Stomach smooth muscle (tissue), 2 donors: ENCODE measurements at regions not wholly inside any gene's neighbourhood (a gene's known extent, or its start where the extent isn't known, plus 50 kb on each side); places are given as distances from the start of the nearest gene placed in this dataset.

Source experiments
- H3K27ac ChIP-seq: one replicate; pipeline ENCODE4 v1.7.0; 2013; ENCODE audit warnings: mild to moderate bottlenecking, low read length, inconsistent platforms
- H3K27me3 ChIP-seq, 2 donors: one replicate each; pipeline ENCODE4 v1.7.0; 2013; ENCODE audit warnings: low read length in 2 of 2; ENCODE audit not compliant: insufficient read depth in 2 of 2, control insufficient read depth in 1 of 2
- H3K36me3 ChIP-seq, 2 donors: one replicate each; pipeline ENCODE4 v1.7.0; 2013; ENCODE audit warnings: low read length in 2 of 2; ENCODE audit not compliant: control insufficient read depth in 2 of 2, insufficient read depth in 2 of 2
- H3K4me1 ChIP-seq: one replicate; pipeline ENCODE4 v1.7.0; 2013; ENCODE audit warnings: low read length; ENCODE audit not compliant: control insufficient read depth, insufficient read depth
- H3K4me3 ChIP-seq, 2 donors: one replicate each; pipeline ENCODE4 v1.7.0; 2013; ENCODE audit warnings: low read length in 2 of 2
- H3K9ac ChIP-seq, 2 donors: one replicate each; pipeline ENCODE4 v1.7.0; 2013; ENCODE audit warnings: low read length in 2 of 2, mild to moderate bottlenecking in 1 of 2
- H3K9me3 ChIP-seq, 2 donors: one replicate each; pipeline ENCODE4 v1.7.0; 2013; ENCODE audit warnings: low read length in 2 of 2; ENCODE audit not compliant: control insufficient read depth in 2 of 2
- donor health status: healthy.
- donor health status: Pancreatic carcinoma.

DNA sequence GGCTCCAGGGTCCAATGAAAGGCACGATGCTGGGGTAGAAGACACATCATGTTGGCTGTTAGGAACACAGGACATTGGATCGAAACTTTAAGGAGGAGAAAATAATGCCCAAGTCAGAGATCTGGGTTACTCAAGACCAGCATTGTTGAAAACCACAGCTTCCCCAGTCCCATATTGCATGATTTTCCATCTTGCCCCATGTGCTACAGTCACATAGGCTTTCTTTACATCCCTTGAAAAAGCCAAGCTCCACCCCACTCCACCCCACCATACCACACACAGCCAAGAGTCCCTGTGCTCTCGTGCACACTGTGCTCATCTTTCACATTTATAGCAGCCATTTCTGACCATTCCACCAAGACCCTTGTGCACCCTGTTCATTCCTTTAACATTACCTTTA, 636.2 kb downstream of the DIAPH3 start:
- H3K4me1 ChIP-seq, result peaks cover 7% of the 10 kb centered on the region
- no peaks in the 10 kb centered on the region for H3K36me3 ChIP-seq
- no peaks in the 10 kb centered on the region for H3K27me3 ChIP-seq
- H3K9ac ChIP-seq, result no peak overlapping the region
- no peaks in the 10 kb centered on the region for H3K9me3 ChIP-seq
- no peak overlapping the region for H3K4me3 ChIP-seq
- no peak overlapping the region for H3K27ac ChIP-seq

DNA sequence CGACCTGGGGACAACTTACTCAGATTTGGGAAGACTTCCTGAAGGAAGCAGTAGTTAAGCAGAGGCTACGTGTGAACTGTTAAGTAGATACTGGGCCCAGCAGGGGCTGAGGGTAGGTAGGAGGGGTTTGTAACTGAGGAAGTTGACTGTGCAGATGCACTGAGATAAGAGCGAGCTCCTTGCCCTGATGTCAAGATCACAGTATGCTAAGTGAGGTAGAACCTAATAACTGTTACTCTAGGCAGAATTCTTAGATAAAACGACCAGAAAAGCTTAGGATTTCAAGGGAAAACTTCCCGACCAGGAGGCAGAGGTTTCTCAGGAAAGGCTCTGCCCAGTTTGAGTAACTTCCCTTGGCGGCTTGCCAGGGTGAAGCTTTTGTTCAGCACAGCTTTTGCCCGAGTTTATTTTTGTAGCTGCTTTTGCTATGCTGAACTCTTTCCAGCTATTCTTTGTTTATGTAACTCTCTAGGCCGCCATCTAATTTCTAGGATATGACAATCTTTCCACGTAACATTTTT, 632.1 kb downstream of the DIAPH3 start:
- H3K4me1 ChIP-seq, result peaks cover 7% of the 10 kb centered on the region
- peak overlapping the region; percentile 46 for H3K27ac ChIP-seq
- no peaks in the 10 kb centered on the region for H3K27me3 ChIP-seq
- H3K9me3 ChIP-seq, result no peaks in the 10 kb centered on the region
- H3K9ac ChIP-seq, result no peak overlapping the region
- peak overlapping the region; percentile 16 to 21 for H3K4me3 ChIP-seq
- no peaks in the 10 kb centered on the region for H3K36me3 ChIP-seq

DNA sequence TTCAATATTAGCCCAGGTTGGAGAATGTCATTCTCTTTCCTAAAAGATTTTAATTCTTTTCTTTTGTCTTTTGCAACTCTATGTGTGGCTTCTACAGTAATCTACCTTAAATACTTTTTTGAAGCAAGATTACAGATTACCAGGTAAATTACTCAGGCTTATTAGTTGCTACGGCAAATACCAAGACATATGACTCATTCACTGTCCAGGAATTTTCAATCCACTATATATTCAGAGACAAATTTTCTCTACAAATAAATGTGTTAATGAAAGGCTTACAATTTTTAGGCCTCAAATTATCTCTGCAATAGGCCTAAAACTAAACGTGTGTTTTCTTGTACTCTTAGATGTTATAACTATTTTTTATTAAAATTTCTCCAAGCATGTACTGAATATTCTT, 631.3 kb downstream of the DIAPH3 start:
- no peak overlapping the region for H3K9ac ChIP-seq
- H3K4me3 ChIP-seq, result no peak overlapping the region
- H3K9me3 ChIP-seq, result no peaks in the 10 kb centered on the region
- no peaks in the 10 kb centered on the region for H3K36me3 ChIP-seq
- peaks cover 7% of the 10 kb centered on the region for H3K4me1 ChIP-seq
- no peaks in the 10 kb centered on the region for H3K27me3 ChIP-seq
- no peak overlapping the region for H3K27ac ChIP-seq

DNA sequence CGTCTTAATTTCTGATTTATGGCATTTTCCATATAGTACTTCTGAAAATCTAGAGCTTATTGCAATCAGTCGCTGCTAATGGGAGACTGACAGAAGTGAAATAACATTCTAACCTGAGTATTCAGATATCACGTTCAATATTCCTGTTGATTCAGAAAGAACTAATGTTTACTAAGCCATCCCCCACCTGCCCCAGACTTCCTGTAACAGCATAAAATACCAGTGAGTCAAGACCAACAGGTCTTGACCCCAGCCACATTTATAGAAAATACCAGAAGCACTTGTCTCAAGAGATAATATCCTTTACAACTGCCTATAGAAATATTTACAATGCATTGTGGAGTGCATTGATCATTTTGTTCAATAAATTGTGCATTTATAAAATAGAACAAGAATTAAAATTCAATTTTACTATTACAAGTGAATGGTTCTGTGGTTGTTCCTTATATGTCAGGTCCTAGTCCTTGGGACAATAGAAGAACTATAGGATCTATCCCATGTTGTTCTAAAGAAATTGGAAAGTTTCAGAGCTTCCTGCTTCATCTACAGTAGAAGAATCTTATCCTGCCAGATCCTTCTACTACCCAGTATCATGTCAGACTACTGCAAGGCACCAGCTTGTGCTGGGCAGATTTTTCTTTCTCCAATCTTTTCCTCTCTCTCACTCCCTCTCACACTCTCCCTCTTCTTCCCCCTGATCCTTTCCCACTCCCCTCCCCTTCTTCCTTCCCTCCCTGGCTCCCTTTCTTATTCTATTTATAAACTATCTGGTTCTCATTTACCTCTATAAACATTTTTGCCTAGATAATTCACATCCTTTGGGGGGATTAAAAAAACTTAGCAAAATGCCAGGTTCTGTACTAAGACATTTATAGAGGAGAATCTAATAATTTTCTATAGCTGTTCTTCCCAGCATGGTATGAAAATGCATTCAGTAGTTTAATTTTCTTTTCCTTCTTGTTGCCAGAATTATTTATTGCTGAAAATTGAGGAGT, 629.9 kb downstream of the DIAPH3 start:
- H3K4me1 ChIP-seq, result peaks cover 7% of the 10 kb centered on the region
- H3K9ac ChIP-seq, result no peak overlapping the region
- H3K9me3 ChIP-seq, result no peaks in the 10 kb centered on the region
- H3K4me3 ChIP-seq, result no peak overlapping the region
- no peak overlapping the region for H3K27ac ChIP-seq
- no peaks in the 10 kb centered on the region for H3K36me3 ChIP-seq
- no peaks in the 10 kb centered on the region for H3K27me3 ChIP-seq

DNA sequence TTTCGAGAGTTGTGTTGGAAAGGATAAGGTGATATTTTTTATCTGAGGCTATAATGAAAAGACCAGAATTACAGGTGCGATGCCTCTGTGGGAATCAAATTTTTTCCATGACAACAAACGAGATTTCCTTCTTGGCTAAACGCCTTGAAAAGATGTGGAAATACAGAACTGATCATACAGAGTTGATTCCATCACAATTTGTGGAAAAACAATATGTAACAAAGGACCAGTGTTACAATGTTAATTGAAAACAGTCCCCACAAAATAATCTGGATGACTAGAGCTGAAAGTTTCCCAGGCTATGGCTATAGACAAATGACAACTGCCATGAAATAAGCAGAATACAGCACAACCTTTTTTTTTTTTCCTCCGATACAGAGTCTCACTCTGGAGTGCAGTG, 628.9 kb downstream of the DIAPH3 start:
- H3K4me3 ChIP-seq, result no peak overlapping the region
- H3K9ac ChIP-seq, result no peak overlapping the region
- H3K27ac ChIP-seq, result no peak overlapping the region
- no peaks in the 10 kb centered on the region for H3K27me3 ChIP-seq
- H3K9me3 ChIP-seq, result no peaks in the 10 kb centered on the region
- H3K36me3 ChIP-seq, result no peaks in the 10 kb centered on the region
- peaks cover 7% of the 10 kb centered on the region for H3K4me1 ChIP-seq

DNA sequence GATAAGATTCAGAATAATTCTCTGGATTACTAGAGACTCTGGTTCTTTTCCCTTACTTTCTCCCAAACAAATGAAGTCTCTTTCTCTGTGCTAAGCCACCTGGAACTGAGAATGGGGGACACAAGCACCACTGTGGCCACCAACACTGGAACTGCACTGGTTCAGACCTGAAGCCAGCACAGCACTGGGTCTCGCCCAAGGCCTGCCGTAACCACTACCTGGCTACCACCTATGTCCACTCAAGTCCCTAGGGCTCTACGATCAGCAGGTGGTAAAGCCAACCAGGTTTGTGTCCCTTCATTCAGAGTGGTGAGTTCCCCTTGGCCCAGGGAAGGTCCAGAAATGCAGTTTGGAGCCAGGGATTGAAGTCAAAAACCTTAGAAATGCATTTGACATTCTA, 626.2 kb downstream of the DIAPH3 start:
- no peaks in the 10 kb centered on the region for H3K9me3 ChIP-seq
- no peak overlapping the region for H3K4me3 ChIP-seq
- H3K27ac ChIP-seq, result no peak overlapping the region
- no peaks in the 10 kb centered on the region for H3K4me1 ChIP-seq
- H3K27me3 ChIP-seq, result no peaks in the 10 kb centered on the region
- no peaks in the 10 kb centered on the region for H3K36me3 ChIP-seq
- H3K9ac ChIP-seq, result no peak overlapping the region

DNA sequence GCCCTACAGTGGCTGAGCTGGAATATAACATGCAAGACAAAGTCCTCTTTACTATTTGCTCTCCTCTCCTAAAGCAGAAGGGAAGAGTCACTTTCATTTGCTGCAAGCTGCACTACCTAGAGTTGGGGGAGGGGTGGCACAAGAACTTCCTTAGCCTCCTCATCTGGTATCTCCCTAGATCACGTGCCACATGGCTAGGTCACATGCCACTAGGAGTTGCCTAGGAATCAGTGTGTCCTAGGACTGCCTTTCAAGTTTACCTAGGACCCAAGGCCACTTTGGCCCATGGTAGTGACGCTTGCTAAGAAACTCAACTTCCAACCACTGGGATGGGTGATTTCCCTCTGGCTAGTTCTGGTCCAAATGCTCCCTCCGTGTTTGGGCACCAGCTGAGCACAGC, 625.2 kb downstream of the DIAPH3 start:
- Histone ChIP-seq H3K27me3 (no peaks in the 10 kb centered on the region), H3K9me3 (no peaks in the 10 kb centered on the region), H3K36me3 (no peaks in the 10 kb centered on the region), H3K27ac (no peak overlapping the region), H3K4me1 (no peaks in the 10 kb centered on the region), H3K4me3 (no peak overlapping the region), H3K9ac (no peak overlapping the region)

DNA sequence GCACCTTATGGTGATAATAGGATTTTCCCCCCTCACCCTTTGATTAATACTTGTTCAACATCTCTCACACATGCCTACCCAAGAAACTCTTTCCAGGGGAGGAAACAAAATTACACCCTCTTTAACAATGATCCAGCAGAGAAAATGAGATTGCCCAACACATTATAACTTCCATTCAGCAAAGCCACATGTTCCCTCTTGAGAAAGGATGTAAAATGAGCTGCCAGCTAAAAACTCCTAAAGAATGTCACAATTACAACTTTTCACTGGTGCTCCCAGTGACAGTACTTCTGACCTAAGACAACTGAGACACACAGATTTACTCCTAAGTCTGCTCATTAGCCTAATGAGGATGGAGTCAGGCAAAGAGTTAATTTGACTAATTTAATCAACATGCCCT, 621.4 kb downstream of the DIAPH3 start:
- H3K4me1 ChIP-seq, result no peaks in the 10 kb centered on the region
- no peak overlapping the region for H3K9ac ChIP-seq
- H3K27me3 ChIP-seq, result no peaks in the 10 kb centered on the region
- no peaks in the 10 kb centered on the region for H3K9me3 ChIP-seq
- H3K27ac ChIP-seq, result no peak overlapping the region
- H3K4me3 ChIP-seq, result no peak overlapping the region
- H3K36me3 ChIP-seq, result no peaks in the 10 kb centered on the region

DNA sequence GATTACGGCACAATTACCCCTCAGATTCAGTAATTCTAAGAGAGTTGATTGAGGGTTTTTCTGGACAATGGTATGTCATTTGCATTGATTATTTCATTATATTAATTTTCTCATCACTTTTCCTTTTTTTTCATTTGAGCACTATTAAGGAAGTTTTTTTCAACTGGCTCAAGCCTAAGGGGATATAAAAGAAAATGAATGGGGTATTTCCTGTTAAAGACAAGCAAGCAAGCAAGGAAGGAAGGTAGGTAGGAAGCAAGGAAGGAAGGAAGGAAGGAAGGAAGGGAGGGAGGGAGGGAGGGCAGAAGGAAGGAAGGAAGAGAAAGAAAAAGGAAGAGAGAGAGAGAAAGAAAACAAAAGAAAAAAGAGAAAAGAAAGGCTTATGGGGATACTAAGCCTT, 620.3 kb downstream of the DIAPH3 start:
- Histone ChIP-seq H3K9ac (no peak overlapping the region), H3K9me3 (no peaks in the 10 kb centered on the region), H3K4me1 (no peaks in the 10 kb centered on the region)

DNA sequence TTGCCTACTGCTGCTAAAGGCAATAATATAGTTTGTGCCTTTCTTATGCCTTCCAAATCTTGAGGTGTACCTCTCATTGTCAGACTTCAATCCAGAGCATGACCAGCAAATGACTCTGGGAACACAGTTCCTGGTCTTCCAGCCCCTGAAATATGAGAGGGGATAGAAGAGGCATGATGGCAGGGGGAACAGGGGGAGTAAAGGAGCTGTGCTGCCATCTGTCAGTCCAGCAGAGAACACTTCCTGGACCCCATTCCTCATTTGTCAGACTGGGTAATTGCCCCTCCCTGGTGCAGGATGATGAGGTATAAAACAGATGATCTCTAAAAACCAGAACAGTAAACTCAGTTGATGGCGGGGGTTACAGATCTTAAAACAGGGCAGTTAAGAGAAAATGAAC, 618.7 kb downstream of the DIAPH3 start:
- Histone ChIP-seq H3K9me3 (no peaks in the 10 kb centered on the region), H3K4me1 (no peaks in the 10 kb centered on the region), H3K4me3 (no peak overlapping the region), H3K27me3 (no peaks in the 10 kb centered on the region), H3K36me3 (no peaks in the 10 kb centered on the region), H3K9ac (no peak overlapping the region), H3K27ac (no peak overlapping the region)

More for the DNA sequence above, 620.3 kb downstream of the DIAPH3 start:
- Histone ChIP-seq H3K27me3 (no peaks in the 10 kb centered on the region), H3K4me3 (no peak overlapping the region), H3K27ac (no peak overlapping the region), H3K36me3 (no peaks in the 10 kb centered on the region)

DNA sequence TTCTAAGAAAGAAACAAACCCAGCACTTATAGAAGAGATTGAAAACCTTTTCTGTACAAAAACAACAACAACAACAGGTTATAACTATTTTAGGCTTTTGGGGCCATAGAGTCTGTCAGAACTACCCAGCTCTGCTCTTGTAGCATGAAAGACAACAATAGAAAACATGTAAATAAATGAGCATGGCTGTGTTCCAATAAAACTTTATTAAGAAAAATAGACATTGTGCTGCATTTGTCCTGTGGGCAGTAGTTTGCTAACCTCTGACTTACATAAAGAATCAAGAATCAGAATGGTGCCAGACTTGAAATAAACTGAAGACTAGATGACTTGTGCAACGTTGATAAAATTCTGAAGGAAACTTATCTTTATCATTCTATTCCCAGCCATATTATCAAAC, 617.5 kb downstream of the DIAPH3 start:
- Histone ChIP-seq H3K27me3 (no peaks in the 10 kb centered on the region), H3K9me3 (no peaks in the 10 kb centered on the region), H3K36me3 (no peaks in the 10 kb centered on the region), H3K27ac (no peak overlapping the region), H3K4me1 (no peaks in the 10 kb centered on the region), H3K4me3 (no peak overlapping the region), H3K9ac (no peak overlapping the region)
